Neutrophil (primary cell): ENCODE measurements at regions not wholly inside any gene's neighbourhood (a gene's known extent, or its start where the extent isn't known, plus 50 kb on each side); places are given as distances from the start of the nearest gene placed in this dataset.

ENCODE experiments used
- H3K27ac ChIP-seq: fragments of 200-600 bp; sonication (generic); 2 replicates; pipeline ENCODE4 v1.5.1; 2016; ENCODE audit warnings: mild to moderate bottlenecking, moderate library complexity
- H3K27me3 ChIP-seq: fragments of 200-600 bp; sonication (generic); 2 replicates; pipeline ENCODE4 v1.6.0; 2016; ENCODE audit warnings: mild to moderate bottlenecking
- H3K36me3 ChIP-seq: fragments of 200-600 bp; sonication (generic); 2 replicates; pipeline ENCODE4 v1.5.1; 2017
- H3K4me1 ChIP-seq, 2 experiments: fragments of 200-600 bp in 1 of 2; sonication (generic) in 1 of 2; 1 replicate in 1 of 2; 2 replicates in 1 of 2; pipeline versions ENCODE4 v1.5.1 to v1.6.1; 2013 to 2016; ENCODE audit warnings: low read depth in 1 of 2, low read length in 1 of 2, mild to moderate bottlenecking in 1 of 2, moderate library complexity in 1 of 2; ENCODE audit not compliant: control insufficient read depth in 1 of 2, insufficient read depth in 1 of 2
- H3K4me3 ChIP-seq, 2 experiments: fragments of 200-600 bp in 1 of 2; sonication (generic) in 1 of 2; 1 replicate in 1 of 2; 2 replicates in 1 of 2; pipeline ENCODE4 v1.5.1; 2013 to 2016; ENCODE audit warnings: low read depth in 1 of 2, low read length in 1 of 2, mild to moderate bottlenecking in 1 of 2, moderate library complexity in 1 of 2
- H3K9me3 ChIP-seq: fragments of 200-600 bp; sonication (generic); 2 replicates; pipeline ENCODE4 v1.5.1; 2016
- TF ChIP-seq, protein P1 (sequence below): fragments of 200-600 bp; sonication (generic); IDR thresholded peaks from 2 replicates; pipeline ENCODE4 v1.5.1; 2016; ENCODE audit warnings: antibody characterized with exemption

DNA sequence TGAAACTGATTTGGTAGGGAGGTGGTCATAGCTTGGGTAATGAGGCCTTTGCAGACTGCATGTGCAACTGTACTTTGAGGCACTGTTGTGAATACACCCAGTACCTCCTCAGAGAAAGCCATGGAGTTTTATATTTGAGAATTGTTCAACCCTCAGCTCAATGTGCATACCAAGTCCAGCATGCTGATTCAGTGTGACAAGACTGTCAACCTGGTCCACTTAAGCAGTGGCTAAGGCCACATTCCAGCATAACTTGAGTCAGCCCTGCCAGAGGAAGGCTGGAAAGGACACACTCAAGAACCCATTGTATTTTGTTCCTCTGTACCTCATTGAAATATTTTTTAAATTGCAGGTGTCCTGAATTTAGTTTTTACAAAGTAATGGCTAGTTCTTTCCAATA, 121.8 kb upstream of the HNMT start:
- H3K27me3 ChIP-seq: no peaks in the 10 kb centered on the region
- H3K27ac ChIP-seq: no peak overlapping the region
- TF ChIP-seq, protein P1, sequence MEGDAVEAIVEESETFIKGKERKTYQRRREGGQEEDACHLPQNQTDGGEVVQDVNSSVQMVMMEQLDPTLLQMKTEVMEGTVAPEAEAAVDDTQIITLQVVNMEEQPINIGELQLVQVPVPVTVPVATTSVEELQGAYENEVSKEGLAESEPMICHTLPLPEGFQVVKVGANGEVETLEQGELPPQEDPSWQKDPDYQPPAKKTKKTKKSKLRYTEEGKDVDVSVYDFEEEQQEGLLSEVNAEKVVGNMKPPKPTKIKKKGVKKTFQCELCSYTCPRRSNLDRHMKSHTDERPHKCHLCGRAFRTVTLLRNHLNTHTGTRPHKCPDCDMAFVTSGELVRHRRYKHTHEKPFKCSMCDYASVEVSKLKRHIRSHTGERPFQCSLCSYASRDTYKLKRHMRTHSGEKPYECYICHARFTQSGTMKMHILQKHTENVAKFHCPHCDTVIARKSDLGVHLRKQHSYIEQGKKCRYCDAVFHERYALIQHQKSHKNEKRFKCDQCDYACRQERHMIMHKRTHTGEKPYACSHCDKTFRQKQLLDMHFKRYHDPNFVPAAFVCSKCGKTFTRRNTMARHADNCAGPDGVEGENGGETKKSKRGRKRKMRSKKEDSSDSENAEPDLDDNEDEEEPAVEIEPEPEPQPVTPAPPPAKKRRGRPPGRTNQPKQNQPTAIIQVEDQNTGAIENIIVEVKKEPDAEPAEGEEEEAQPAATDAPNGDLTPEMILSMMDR: no peak
- no peaks in the 10 kb centered on the region for H3K9me3 ChIP-seq
- H3K36me3 ChIP-seq: no peaks in the 10 kb centered on the region
- no peaks in the 10 kb centered on the region for H3K4me1 ChIP-seq
- no peak overlapping the region for H3K4me3 ChIP-seq

DNA sequence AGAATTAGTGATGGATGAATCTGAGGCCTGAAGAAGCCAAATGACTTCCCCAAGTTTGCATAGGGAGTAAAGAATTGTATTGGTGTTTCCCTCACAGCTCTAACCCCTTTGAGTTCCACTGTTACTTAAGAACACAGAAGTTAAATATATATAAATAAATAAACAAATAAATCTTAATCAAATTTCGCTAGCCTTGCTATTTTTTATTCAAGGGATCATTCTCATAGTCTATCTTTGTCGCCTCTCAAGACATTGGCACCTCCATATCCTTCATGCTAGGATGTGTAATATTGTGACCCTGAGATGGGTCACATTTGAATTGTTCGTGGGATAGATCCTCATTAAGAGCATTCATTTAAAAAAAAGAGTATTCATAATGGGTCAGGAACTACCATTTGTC, 121.3 kb upstream of the HNMT start:
- Histone ChIP-seq H3K27me3 (no peaks in the 10 kb centered on the region), H3K4me1 (no peaks in the 10 kb centered on the region), H3K4me3 (no peak overlapping the region), H3K36me3 (no peaks in the 10 kb centered on the region), H3K27ac (no peak overlapping the region), H3K9me3 (no peaks in the 10 kb centered on the region)
- TF ChIP-seq, protein P1: no peak

DNA sequence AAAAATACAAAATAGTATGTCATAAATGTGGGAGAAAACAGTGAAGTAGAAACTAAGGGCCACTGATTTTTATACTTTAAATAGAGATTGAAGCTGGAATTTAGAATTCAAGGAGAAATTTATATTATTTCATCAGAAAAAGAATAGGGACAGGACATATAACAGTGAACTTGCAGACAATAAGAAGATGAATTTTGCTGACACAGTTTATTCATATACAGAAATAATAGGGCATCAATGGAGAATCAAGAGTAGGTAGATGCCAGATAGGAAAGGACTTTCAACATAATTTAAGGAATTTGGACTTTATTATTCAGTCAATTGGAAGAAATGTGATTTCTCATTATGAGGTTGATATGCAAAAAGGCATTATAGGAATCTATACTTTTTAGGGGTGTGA, 118.9 kb upstream of the HNMT start:
- Histone ChIP-seq H3K27me3 (no peaks in the 10 kb centered on the region), H3K4me3 (no peak overlapping the region), H3K36me3 (no peaks in the 10 kb centered on the region), H3K27ac (no peak overlapping the region), H3K4me1 (no peaks in the 10 kb centered on the region), H3K9me3 (no peaks in the 10 kb centered on the region)
- TF ChIP-seq, protein P1: no peak

DNA sequence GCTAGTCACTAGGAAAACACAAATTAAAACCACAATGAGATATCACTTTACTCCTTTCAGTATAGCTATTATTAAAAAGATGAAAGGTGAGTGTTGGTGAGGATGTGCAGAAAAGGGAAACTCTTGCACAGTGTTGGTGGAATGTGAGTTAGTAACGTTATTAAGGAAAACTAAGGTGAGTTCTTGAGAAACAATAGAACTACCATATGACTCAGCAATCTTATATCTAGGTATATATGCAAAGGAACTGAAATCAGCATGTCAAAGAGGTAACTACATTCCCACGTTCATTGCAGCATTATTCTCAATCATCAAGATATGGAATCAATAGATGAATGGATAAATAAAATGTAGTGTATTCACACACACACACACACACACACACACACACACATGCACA, 117.3 kb upstream of the HNMT start:
- H3K9me3 ChIP-seq: no peaks in the 10 kb centered on the region
- TF ChIP-seq, protein P1: no peak
- H3K36me3 ChIP-seq: no peaks in the 10 kb centered on the region
- no peaks in the 10 kb centered on the region for H3K27me3 ChIP-seq
- H3K27ac ChIP-seq: no peak overlapping the region
- no peak overlapping the region for H3K4me3 ChIP-seq
- H3K4me1 ChIP-seq: no peaks in the 10 kb centered on the region

DNA sequence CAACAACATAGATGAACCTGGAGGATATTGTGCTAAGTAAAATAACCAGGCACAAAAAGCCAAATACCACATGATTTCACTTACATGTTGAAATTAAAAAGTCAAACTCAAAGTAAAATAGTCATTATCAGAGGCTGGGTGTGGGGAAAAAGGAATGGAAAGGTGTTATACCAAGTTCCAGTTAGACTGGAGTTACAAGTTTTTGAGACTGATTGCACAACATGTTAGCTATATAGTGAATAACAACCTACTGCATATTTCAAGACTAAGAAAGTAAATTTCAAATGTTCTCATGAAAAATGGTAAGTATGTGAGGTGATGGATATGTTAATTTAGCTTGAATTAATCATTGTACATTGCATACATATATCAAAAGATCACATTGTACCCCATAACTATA, 116.8 kb upstream of the HNMT start:
- TF ChIP-seq, protein P1: no peak
- Histone ChIP-seq H3K4me1 (no peaks in the 10 kb centered on the region), H3K27me3 (no peaks in the 10 kb centered on the region), H3K9me3 (no peaks in the 10 kb centered on the region), H3K36me3 (no peaks in the 10 kb centered on the region), H3K4me3 (no peak overlapping the region), H3K27ac (no peak overlapping the region)

DNA sequence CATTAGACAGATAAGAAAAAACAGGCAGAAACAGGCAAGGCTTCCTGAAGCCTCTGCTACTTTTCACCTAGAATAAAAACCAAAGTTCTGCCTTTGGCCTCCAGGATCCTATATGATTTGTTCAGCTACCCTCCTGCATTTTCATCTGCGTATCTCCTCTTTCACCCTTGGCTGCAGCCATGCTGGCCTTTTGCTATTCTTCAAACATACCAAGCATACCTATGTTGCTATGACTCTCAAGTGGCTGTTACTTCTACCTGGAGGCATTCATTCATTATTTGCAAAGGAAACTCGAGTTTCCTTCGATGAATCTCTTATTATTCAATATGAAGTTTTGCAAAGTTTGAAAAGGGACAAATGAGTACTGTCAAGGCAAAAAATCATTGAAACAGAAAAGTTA, 106.4 kb upstream of the HNMT start:
- Histone ChIP-seq H3K4me1 (no peaks in the 10 kb centered on the region), H3K4me3 (no peak overlapping the region), H3K9me3 (no peaks in the 10 kb centered on the region), H3K36me3 (no peaks in the 10 kb centered on the region), H3K27me3 (no peaks in the 10 kb centered on the region), H3K27ac (no peak overlapping the region)
- TF ChIP-seq, protein P1: no peak
